Mesenchymal stem cell (in vitro differentiated cells and primary cell): ENCODE measurements at regions not wholly inside any gene's neighbourhood (a gene's known extent, or its start where the extent isn't known, plus 50 kb on each side); places are given as distances from the start of the nearest gene placed in this dataset.

ENCODE experiments used
- DNase-seq: peaks from one replicate; pipeline ENCODE4 v3.0.0-alpha.2; 2013
- H2AFZ ChIP-seq: one replicate; pipeline ENCODE4 v1.6.1; 2013; ENCODE audit warnings: low read depth, mild to moderate bottlenecking, control low read depth, inconsistent platforms, low read length, moderate library complexity
- H2AK5ac ChIP-seq: 2 replicates; pipeline ENCODE4 v1.6.1; 2013; ENCODE audit warnings: low read length, moderate library complexity, mild to moderate bottlenecking, inconsistent platforms; ENCODE audit not compliant: severe bottlenecking
- H2BK120ac ChIP-seq: one replicate; pipeline ENCODE4 v1.6.1; 2013; ENCODE audit warnings: low read depth, mild to moderate bottlenecking, inconsistent platforms, low read length, moderate library complexity
- H2BK12ac ChIP-seq, 2 experiments: one replicate each; pipeline ENCODE4 v1.6.1; 2013; ENCODE audit warnings: inconsistent platforms in 2 of 2, low read length in 2 of 2, mild to moderate bottlenecking in 2 of 2, moderate library complexity in 2 of 2, control low read depth in 1 of 2
- H2BK15ac ChIP-seq: one replicate; pipeline ENCODE4 v1.6.1; 2013; ENCODE audit warnings: mild to moderate bottlenecking, low read depth, inconsistent platforms; ENCODE audit not compliant: poor library complexity, severe bottlenecking
- H2BK5ac ChIP-seq: 2 replicates; pipeline ENCODE4 v1.6.1; 2013; ENCODE audit warnings: low read depth, mild to moderate bottlenecking, low read length, control low read depth, inconsistent platforms; ENCODE audit not compliant: poor library complexity, severe bottlenecking
- H3K14ac ChIP-seq, 2 experiments: one replicate each; pipeline ENCODE4 v1.6.1; 2013; ENCODE audit warnings: inconsistent platforms in 2 of 2, low read length in 2 of 2, control low read depth in 1 of 2, mild to moderate bottlenecking in 1 of 2, moderate library complexity in 1 of 2
- H3K18ac ChIP-seq, 2 experiments: one replicate each; pipeline ENCODE4 v1.6.1; 2013; ENCODE audit warnings: inconsistent platforms in 2 of 2, low read length in 2 of 2, control low read depth in 1 of 2, low read depth in 1 of 2, mild to moderate bottlenecking in 1 of 2
- H3K23ac ChIP-seq, 2 experiments: one replicate each; pipeline ENCODE4 v1.6.1; 2013; ENCODE audit warnings: inconsistent platforms in 2 of 2, low read length in 2 of 2, mild to moderate bottlenecking in 2 of 2, moderate library complexity in 2 of 2, control low read depth in 1 of 2
- H3K27ac ChIP-seq: 2 replicates; pipeline ENCODE4 v1.5.1; 2013; ENCODE audit warnings: mild to moderate bottlenecking, moderate library complexity, low read length, control low read depth, inconsistent platforms; ENCODE audit not compliant: poor library complexity, severe bottlenecking
- H3K27me3 ChIP-seq, 2 experiments: 2 replicates each; pipeline versions ENCODE4 v1.6.1 to v1.7.0; 2013; ENCODE audit warnings: low read length in 2 of 2, mild to moderate bottlenecking in 2 of 2, moderate library complexity in 2 of 2, control low read depth in 1 of 2, inconsistent platforms in 1 of 2; ENCODE audit not compliant: control insufficient read depth in 1 of 2, insufficient read depth in 1 of 2
- H3K36me3 ChIP-seq, 2 experiments: 2 replicates each; pipeline versions ENCODE4 v1.6.1 to v1.7.0; 2013; ENCODE audit warnings: low read length in 2 of 2, control low read depth in 1 of 2, inconsistent platforms in 1 of 2, low read depth in 1 of 2, mild to moderate bottlenecking in 1 of 2; ENCODE audit not compliant: insufficient read depth in 2 of 2, control insufficient read depth in 1 of 2
- H3K4ac ChIP-seq, 2 experiments: one replicate each; pipeline ENCODE4 v1.6.1; 2013; ENCODE audit warnings: inconsistent platforms in 2 of 2, low read length in 2 of 2, mild to moderate bottlenecking in 2 of 2, moderate library complexity in 2 of 2, control low read depth in 1 of 2, low read depth in 1 of 2
- H3K4me1 ChIP-seq: 2 replicates; pipeline ENCODE4 v1.6.1; 2013; ENCODE audit warnings: low read depth, low read length, control low read depth; ENCODE audit not compliant: control insufficient read depth, insufficient read depth
- H3K4me2 ChIP-seq: 2 replicates; pipeline ENCODE4 v1.6.1; 2013; ENCODE audit warnings: low read length, mild to moderate bottlenecking, inconsistent platforms; ENCODE audit not compliant: poor library complexity, severe bottlenecking
- H3K4me3 ChIP-seq, 2 experiments: 2 replicates each; pipeline versions ENCODE4 v1.5.1 to v1.7.0; 2013; ENCODE audit warnings: low read length in 2 of 2, mild to moderate bottlenecking in 2 of 2, control low read depth in 1 of 2, low read depth in 1 of 2; ENCODE audit not compliant: insufficient read depth in 1 of 2
- H3K79me1 ChIP-seq: replicated peaks from 2 replicates; pipeline ENCODE4 v1.6.1; 2013; ENCODE audit warnings: mild to moderate bottlenecking, control low read depth, low read length, inconsistent platforms; ENCODE audit not compliant: poor library complexity, severe bottlenecking
- H3K9ac ChIP-seq: 2 replicates; pipeline ENCODE4 v1.7.0; 2013; ENCODE audit warnings: mild to moderate bottlenecking, low read length, moderate library complexity
- H3K9me3 ChIP-seq: 2 replicates; pipeline ENCODE4 v1.7.0; 2013; ENCODE audit warnings: mild to moderate bottlenecking, low read length; ENCODE audit not compliant: control insufficient read depth
- H4K8ac ChIP-seq: one replicate; pipeline ENCODE4 v1.6.1; 2013; ENCODE audit warnings: inconsistent platforms, mild to moderate bottlenecking, low read length, moderate library complexity
- H4K91ac ChIP-seq: one replicate; pipeline ENCODE4 v1.6.1; 2013; ENCODE audit warnings: mild to moderate bottlenecking, low read length, inconsistent platforms
- WGBS: methylation state at CpG from one replicate; pipeline ENCODE4 v1.1.7; 2013; ENCODE audit warnings: mixed read lengths; 5-methylcytosine and 5-hydroxymethylcytosine counted together

GRCh38 chr13:58619396-58620113 is 988.0 kb downstream of the PCDH17 start:
- no peak overlapping the region for H3K23ac ChIP-seq
- no peak overlapping the region for H4K91ac ChIP-seq
- no peak overlapping the region for H4K8ac ChIP-seq
- no peak overlapping the region for H2BK12ac ChIP-seq
- no peaks in the 10 kb centered on the region for H3K4me1 ChIP-seq
- H3K79me1 ChIP-seq: no peaks in the 10 kb centered on the region
- no peak overlapping the region for H3K14ac ChIP-seq
- H2AK5ac ChIP-seq: no peak overlapping the region
- peaks cover 7% of the 10 kb centered on the region for H3K9me3 ChIP-seq
- no peaks in the 10 kb centered on the region for H3K27me3 ChIP-seq
- no peak overlapping the region for H2AFZ ChIP-seq
- no peak overlapping the region for H3K4me2 ChIP-seq
- WGBS: 10% methylated on average over 2 of the region's 5 CpGs
- no peak overlapping the region for H2BK5ac ChIP-seq
- H3K4ac ChIP-seq: no peak overlapping the region
- H3K9ac ChIP-seq: no peak overlapping the region
- no peak overlapping the region for H3K27ac ChIP-seq
- H2BK120ac ChIP-seq: no peak overlapping the region
- no peaks in the 10 kb centered on the region for H3K36me3 ChIP-seq
- H2BK15ac ChIP-seq: no peak overlapping the region
- H3K18ac ChIP-seq: no peak overlapping the region
- peak; percentile 46 for DNase-seq
- H3K4me3 ChIP-seq: no peak overlapping the region

- Histone ChIP-seq H2BK120ac (no peak overlapping the region), H2BK5ac (no peak overlapping the region), H3K4me2 (no peak overlapping the region), H3K18ac (no peak overlapping the region), H3K36me3 (no peaks in the 10 kb centered on the region), H3K27ac (no peak overlapping the region), H2BK15ac (no peak overlapping the region), H3K4me3 (no peak overlapping the region), H2AFZ (no peak overlapping the region), H3K14ac (no peak overlapping the region), H3K4me1 (no peaks in the 10 kb centered on the region), H3K23ac (no peak overlapping the region), H3K9me3 (peaks cover 7% of the 10 kb centered on the region), H4K91ac (no peak overlapping the region), H3K79me1 (no peaks in the 10 kb centered on the region), H2BK12ac (no peak overlapping the region), H3K4ac (no peak overlapping the region), H4K8ac (no peak overlapping the region), H3K9ac (no peak overlapping the region), H3K27me3 (no peaks in the 10 kb centered on the region), H2AK5ac (no peak overlapping the region)
- 39% methylated on average over 2 of the region's 2 CpGs for WGBS
- DNase-seq: peak; percentile 19
Observed at GRCh38 chr13:58620176-58620575, 988.6 kb downstream of the PCDH17 start.

- no peak overlapping the region for H2AK5ac ChIP-seq
- DNase-seq: no peak
- peak overlapping the region in 1 of 2 experiments; percentile 23 for H2BK12ac ChIP-seq
- no peak overlapping the region for H2BK5ac ChIP-seq
- H3K18ac ChIP-seq: no peak overlapping the region
- H3K79me1 ChIP-seq: no peaks in the 10 kb centered on the region
- H3K36me3 ChIP-seq: no peaks in the 10 kb centered on the region
- 85% methylated on average over 3 of the region's 3 CpGs for WGBS
- no peak overlapping the region for H3K9ac ChIP-seq
- H3K4me3 ChIP-seq: no peak overlapping the region
- H3K4ac ChIP-seq: no peak overlapping the region
- no peaks in the 10 kb centered on the region for H3K4me1 ChIP-seq
- no peak overlapping the region for H2AFZ ChIP-seq
- H3K9me3 ChIP-seq: peaks cover 9% of the 10 kb centered on the region
- no peak overlapping the region for H3K4me2 ChIP-seq
- H2BK15ac ChIP-seq: no peak overlapping the region
- no peak overlapping the region for H4K91ac ChIP-seq
- H3K27ac ChIP-seq: no peak overlapping the region
- no peak overlapping the region for H3K23ac ChIP-seq
- no peaks in the 10 kb centered on the region for H3K27me3 ChIP-seq
- no peak overlapping the region for H4K8ac ChIP-seq
- no peak overlapping the region for H2BK120ac ChIP-seq
- no peak overlapping the region for H3K14ac ChIP-seq
Observed at GRCh38 chr13:58625703-58626389, 994.3 kb downstream of the PCDH17 start.

GRCh38 chr13:58630794-58631193 is 999.2 kb downstream of the PCDH17 start:
- no peak for DNase-seq
- Histone ChIP-seq H3K4ac (no peak overlapping the region), H3K36me3 (no peaks in the 10 kb centered on the region), H2BK120ac (no peak overlapping the region), H2BK15ac (no peak overlapping the region), H2BK5ac (no peak overlapping the region), H3K27me3 (no peaks in the 10 kb centered on the region), H2BK12ac (no peak overlapping the region), H3K4me2 (no peak overlapping the region), H3K9ac (no peak overlapping the region), H2AK5ac (no peak overlapping the region), H3K14ac (no peak overlapping the region), H3K9me3 (peaks cover 5% of the 10 kb centered on the region), H4K8ac (no peak overlapping the region), H3K23ac (no peak overlapping the region), H3K4me3 (no peak overlapping the region), H3K27ac (no peak overlapping the region), H2AFZ (no peak overlapping the region), H3K4me1 (no peaks in the 10 kb centered on the region), H3K79me1 (no peaks in the 10 kb centered on the region), H3K18ac (no peak overlapping the region), H4K91ac (no peak overlapping the region)
- WGBS: 83% methylated on average over 1 of the region's 1 CpG
